ENCODE measurements at regions not wholly inside any gene's neighbourhood (a gene's known extent, or its start where the extent isn't known, plus 50 kb on each side); places are given as distances from the start of the nearest gene placed in this dataset.
"Not testable (repeated sequence)": the region's sequence is repeated elsewhere in the genome, so short reads cannot be mapped to it uniquely, and the experiment has no call there.

- Histone ChIP-seq H3K36me3 (ENCODE audit: low read depth, low read length) (no peaks in the 10 kb centered on the region), H3K9me2 (replicated peaks; ENCODE audit: low read length) (no peaks in the 10 kb centered on the region), H4K20me1 (ENCODE audit: low read length) (no peaks in the 10 kb centered on the region), H2AFZ (ENCODE audit: low read length) (no peak overlapping the region), H3K9me3 (ENCODE audit: low read length) (peaks cover 11% of the 10 kb centered on the region), H3K4me3 (ENCODE audit: low read length) (no peak overlapping the region), H3K9ac (ENCODE audit: low read length) (no peak overlapping the region), H3F3A (ENCODE audit: low read length, unreplicated experiment) (no peaks in the 10 kb centered on the region), H3K27ac (ENCODE audit: low read length) (no peak overlapping the region), H3K27me3 (ENCODE audit: low read length) (no peaks in the 10 kb centered on the region), H3K4me2 (ENCODE audit: low read length) (no peak overlapping the region), H3K79me2 (ENCODE audit: low read length) (no peaks in the 10 kb centered on the region), H3K4me1 (ENCODE audit: insufficient read depth, low read length) (no peaks in the 10 kb centered on the region)
- BruUV-seq (replicated peaks): no TSS peak
- TF ChIP-seq EZH2phosphoT487 (IDR thresholded peaks at IDR 0.05; ENCODE audit: borderline replicate concordance, low read length) (no peak), EZH2 (IDR thresholded peaks at IDR 0.05; ENCODE audit: low read length, unreplicated experiment) (no peak), CTCF (conservative IDR thresholded peaks at IDR 0.05; ENCODE audit: low read depth, low read length) (no peak)
- intact Hi-C loops (cut with micrococcal nuclease): no loop called here
- ChIA-PET CTCF (no interaction called here), POLR2A (ENCODE audit: unreplicated experiment) (no interaction called here)
- no peak for ATAC-seq
- DNase-seq: no peak
Measured at GRCh38 chr7:69070476-69070875, 527.8 kb upstream of the AUTS2 start.

GRCh38 chr7:69076566-69076965 lies 521.7 kb upstream of the AUTS2 start:
- Histone ChIP-seq H3K4me2 (ENCODE audit: low read length) (no peak overlapping the region), H2AFZ (ENCODE audit: low read length) (no peak overlapping the region), H3K27ac (ENCODE audit: low read length) (no peak overlapping the region), H3K4me3 (ENCODE audit: low read length) (no peak overlapping the region), H3F3A (ENCODE audit: low read length, unreplicated experiment) (no peaks in the 10 kb centered on the region), H3K9me2 (replicated peaks; ENCODE audit: low read length) (no peaks in the 10 kb centered on the region), H3K9me3 (ENCODE audit: low read length) (no peaks in the 10 kb centered on the region), H3K79me2 (ENCODE audit: low read length) (no peaks in the 10 kb centered on the region), H3K4me1 (ENCODE audit: insufficient read depth, low read length) (no peaks in the 10 kb centered on the region), H4K20me1 (ENCODE audit: low read length) (no peaks in the 10 kb centered on the region), H3K27me3 (ENCODE audit: low read length) (no peaks in the 10 kb centered on the region), H3K9ac (ENCODE audit: low read length) (no peak overlapping the region), H3K36me3 (ENCODE audit: low read depth, low read length) (no peaks in the 10 kb centered on the region)
- ChIA-PET CTCF (no interaction called here), POLR2A (ENCODE audit: unreplicated experiment) (no interaction called here)
- TF ChIP-seq EZH2phosphoT487 (IDR thresholded peaks at IDR 0.05; ENCODE audit: borderline replicate concordance, low read length): no peak
- TF ChIP-seq CTCF (conservative IDR thresholded peaks at IDR 0.05; ENCODE audit: low read depth, low read length): no peak
- intact Hi-C loops (cut with micrococcal nuclease): no loop called here
- ATAC-seq (no peak), DNase-seq (no peak)
- no TSS peak for BruUV-seq (replicated peaks)

GRCh38 chr7:69078997-69079769 lies 519.1 kb upstream of the AUTS2 start:
- POLR2A ChIA-PET (ENCODE audit: unreplicated experiment): no interaction called here
- Histone ChIP-seq H3K4me1 (ENCODE audit: insufficient read depth, low read length) (no peaks in the 10 kb centered on the region), H3K27me3 (ENCODE audit: low read length) (no peaks in the 10 kb centered on the region), H3K9me2 (replicated peaks; ENCODE audit: low read length) (no peaks in the 10 kb centered on the region), H3K36me3 (ENCODE audit: low read depth, low read length) (no peaks in the 10 kb centered on the region), H3F3A (ENCODE audit: low read length, unreplicated experiment) (no peaks in the 10 kb centered on the region), H3K4me2 (ENCODE audit: low read length) (no peak overlapping the region), H3K9me3 (ENCODE audit: low read length) (no peaks in the 10 kb centered on the region), H2AFZ (ENCODE audit: low read length) (no peak overlapping the region), H3K79me2 (ENCODE audit: low read length) (no peaks in the 10 kb centered on the region), H3K9ac (ENCODE audit: low read length) (no peak overlapping the region), H4K20me1 (ENCODE audit: low read length) (no peaks in the 10 kb centered on the region), H3K4me3 (ENCODE audit: low read length) (no peak overlapping the region), H3K27ac (ENCODE audit: low read length) (no peak overlapping the region)
- no TSS peak for BruUV-seq (replicated peaks)
- intact Hi-C loops (cut with micrococcal nuclease): no loop called here
- CTCF ChIA-PET: no interaction called here
- DNase-seq: no peak
- ATAC-seq: no peak
- TF ChIP-seq EZH2 (IDR thresholded peaks at IDR 0.05; ENCODE audit: low read length, unreplicated experiment) (no peak), EZH2phosphoT487 (IDR thresholded peaks at IDR 0.05; ENCODE audit: borderline replicate concordance, low read length) (no peak), CTCF (conservative IDR thresholded peaks at IDR 0.05; ENCODE audit: low read depth, low read length) (no peak)

- H3K36me3 ChIP-seq (ENCODE audit: low read depth, low read length): not testable (repeated sequence)
Measured at GRCh38 chr7:69087281-69087680, 511.0 kb upstream of the AUTS2 start.

More at GRCh38 chr7:69087281-69087680, 511.0 kb upstream of the AUTS2 start:
- ATAC-seq; H3K4me3 ChIP-seq (ENCODE audit: low read length); H3K4me1 ChIP-seq (ENCODE audit: insufficient read depth, low read length); H3K27ac ChIP-seq (ENCODE audit: low read length); H2AFZ ChIP-seq (ENCODE audit: low read length); H3K4me2 ChIP-seq (ENCODE audit: low read length); H3F3A ChIP-seq (ENCODE audit: low read length, unreplicated experiment); H4K20me1 ChIP-seq (ENCODE audit: low read length); H3K27me3 ChIP-seq (ENCODE audit: low read length); POLR2A ChIA-PET (ENCODE audit: unreplicated experiment); BruUV-seq (replicated peaks); CTCF ChIA-PET; intact Hi-C loops (cut with micrococcal nuclease); H3K79me2 ChIP-seq (ENCODE audit: low read length); H3K9ac ChIP-seq (ENCODE audit: low read length); DNase-seq; H3K9me3 ChIP-seq (ENCODE audit: low read length); H3K9me2 ChIP-seq (replicated peaks; ENCODE audit: low read length): not testable (repeated sequence)
